GM18867 (cell line): ENCODE measurements at regions not wholly inside any gene's neighbourhood (a gene's known extent, or its start where the extent isn't known, plus 50 kb on each side); places are given as distances from the start of the nearest gene placed in this dataset.

ENCODE experiments used
- ATAC-seq: cut with Tn5 transposase; IDR thresholded peaks from one replicate; pipeline ENCODE4 v1.9.1; 2021; ENCODE audit warnings: mild to moderate bottlenecking, moderate library complexity; ENCODE audit not compliant: unreplicated experiment

- no peak for ATAC-seq
These were observed 123.1 kb upstream of the EEPD1 start for GRCh38 chr7:36029853-36030515.

- no peak for ATAC-seq
These were observed 120.7 kb upstream of the EEPD1 start for GRCh38 chr7:36032361-36032818.

GRCh38 chr7:36034020-36034419 lies 119.0 kb upstream of the EEPD1 start:
- no peak for ATAC-seq

GRCh38 chr7:36035186-36035585 lies 117.9 kb upstream of the EEPD1 start:
- no peak for ATAC-seq

GRCh38 chr7:36036590-36036989 lies 116.5 kb upstream of the EEPD1 start:
- ATAC-seq: no peak

- no peak for ATAC-seq
These were observed 115.9 kb upstream of the EEPD1 start for GRCh38 chr7:36037121-36037662.

GRCh38 chr7:36038063-36038721 lies 114.9 kb upstream of the EEPD1 start:
- no peak for ATAC-seq

GRCh38 chr7:36039243-36039642 lies 113.8 kb upstream of the EEPD1 start:
- ATAC-seq: no peak

- ATAC-seq: no peak
These were observed 113.4 kb upstream of the EEPD1 start for GRCh38 chr7:36039671-36040070.

- ATAC-seq: no peak
These were observed 112.4 kb upstream of the EEPD1 start for GRCh38 chr7:36040679-36041078.

GRCh38 chr7:36044101-36044892 lies 108.8 kb upstream of the EEPD1 start:
- no peak for ATAC-seq

GRCh38 chr7:36045326-36045725 lies 107.7 kb upstream of the EEPD1 start:
- ATAC-seq: no peak

- no peak for ATAC-seq
These were observed 107.2 kb upstream of the EEPD1 start for GRCh38 chr7:36045830-36046341.

- no peak for ATAC-seq
These were observed 105.9 kb upstream of the EEPD1 start for GRCh38 chr7:36047091-36047658.

- no peak for ATAC-seq
These were observed 104.7 kb upstream of the EEPD1 start for GRCh38 chr7:36048141-36048901.

GRCh38 chr7:36048902-36049240 lies 104.2 kb upstream of the EEPD1 start:
- no peak for ATAC-seq

- ATAC-seq: no peak
These were observed 101.6 kb upstream of the EEPD1 start for GRCh38 chr7:36051501-36051900.

GRCh38 chr7:36053589-36053988 lies 99.5 kb upstream of the EEPD1 start:
- no peak for ATAC-seq

GRCh38 chr7:36054637-36055036 lies 98.4 kb upstream of the EEPD1 start:
- ATAC-seq: no peak

- ATAC-seq: no peak
These were observed 97.8 kb upstream of the EEPD1 start for GRCh38 chr7:36055207-36055606.
